GM19463 (cell line): ENCODE measurements at regions not wholly inside any gene's neighbourhood (a gene's known extent, or its start where the extent isn't known, plus 50 kb on each side); places are given as distances from the start of the nearest gene placed in this dataset.
"Not testable (repeated sequence)": the region's sequence is repeated elsewhere in the genome, so short reads cannot be mapped to it uniquely, and the experiment has no call there.

Experiments used
- ATAC-seq: cut with Tn5 transposase; IDR thresholded peaks from one replicate; pipeline ENCODE4 v1.9.1; 2021; ENCODE audit warnings: mild to moderate bottlenecking, moderate library complexity; ENCODE audit not compliant: unreplicated experiment

DNA sequence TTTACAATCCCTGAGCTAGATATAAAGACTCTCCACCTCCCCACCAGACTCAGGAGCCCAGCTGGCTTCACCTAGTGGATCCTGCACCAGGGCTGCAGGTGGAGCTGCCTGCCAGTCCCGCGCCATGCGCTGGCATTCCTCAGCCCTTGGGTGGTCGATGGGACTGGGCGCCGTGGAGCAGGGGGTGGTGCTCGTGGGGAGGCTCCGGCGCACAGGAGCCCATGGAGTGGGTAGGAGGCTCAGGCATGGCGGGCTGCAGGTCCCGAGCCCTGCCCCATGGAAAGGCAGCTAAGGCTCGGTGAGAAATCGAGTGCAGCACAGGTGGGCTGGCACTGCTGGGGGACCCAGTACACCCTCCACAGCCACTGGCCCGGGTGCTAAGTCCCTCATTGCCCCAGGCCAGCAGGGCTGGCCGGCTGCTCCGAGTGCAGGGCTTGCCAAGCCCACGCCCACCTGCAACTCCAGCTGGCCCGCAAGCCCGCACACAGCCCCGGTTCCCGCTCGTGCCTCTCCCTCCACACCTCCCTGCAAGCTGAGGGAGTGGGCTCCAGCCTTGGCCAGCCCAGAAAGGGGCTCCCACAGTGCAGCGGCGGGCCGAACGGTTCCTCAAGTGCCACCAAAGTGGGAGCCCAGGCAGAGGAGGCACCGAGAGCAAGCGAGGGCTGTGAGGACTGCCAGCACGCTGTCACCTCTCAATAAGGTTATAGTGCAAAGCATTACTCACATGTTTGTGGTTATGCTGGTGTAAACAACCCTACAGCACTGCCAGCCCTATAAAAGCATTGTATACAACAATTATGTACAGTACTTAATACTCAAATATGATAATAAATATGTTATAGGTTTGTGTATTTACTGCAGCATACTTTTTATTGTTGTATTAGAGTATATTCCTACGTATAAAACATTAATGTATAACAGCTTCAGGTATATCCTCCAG lies 757.3 kb downstream of the SLC6A15 start:
- not testable (repeated sequence) for ATAC-seq

DNA sequence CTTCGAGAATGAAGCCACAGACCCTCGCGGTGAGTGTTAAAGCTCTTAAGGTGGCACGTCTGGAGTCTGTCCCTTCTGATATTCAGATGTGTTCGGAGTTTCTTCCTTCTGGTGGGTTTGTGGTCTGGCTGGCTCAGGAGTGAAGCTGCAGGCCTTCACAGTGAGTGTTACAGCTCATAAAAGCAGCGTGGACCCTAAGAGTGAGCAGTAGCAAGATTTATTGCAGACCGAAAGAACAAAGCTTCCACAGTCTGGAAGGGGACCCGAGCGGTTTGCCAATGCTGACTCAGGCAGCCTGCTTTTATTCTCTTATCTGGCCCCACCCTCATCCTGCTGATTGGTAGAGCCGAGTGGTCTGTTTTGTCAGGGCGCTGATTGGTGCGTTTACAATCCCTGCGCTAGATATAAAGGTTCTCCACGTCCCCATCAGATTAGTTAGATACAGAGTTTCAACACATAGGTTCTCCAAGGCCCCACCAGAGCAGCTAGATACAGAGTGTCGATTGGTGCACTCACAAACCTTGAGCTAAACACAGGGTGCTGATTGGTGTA lies 758.1 kb downstream of the SLC6A15 start:
- not testable (repeated sequence) for ATAC-seq

DNA sequence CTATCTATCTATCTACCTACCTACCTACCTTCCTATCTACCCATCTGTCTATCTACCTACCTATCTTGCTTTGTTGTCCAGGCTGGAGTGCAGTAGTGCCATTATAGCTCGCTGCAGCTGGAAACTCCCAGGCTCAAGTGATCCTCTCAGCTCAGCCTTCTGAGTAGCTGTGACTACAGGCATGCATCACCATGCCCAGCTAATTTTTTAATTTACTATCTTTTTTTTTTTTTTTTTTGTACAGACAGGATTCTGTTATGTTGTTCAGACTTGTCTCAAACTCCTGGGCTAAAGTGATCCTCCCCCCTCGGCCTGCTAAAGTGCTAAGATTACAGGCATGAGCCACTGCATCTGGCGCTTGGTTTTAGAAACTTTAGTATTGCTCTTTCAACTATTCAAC lies 762.4 kb downstream of the SLC6A15 start:
- ATAC-seq, result no peak

DNA sequence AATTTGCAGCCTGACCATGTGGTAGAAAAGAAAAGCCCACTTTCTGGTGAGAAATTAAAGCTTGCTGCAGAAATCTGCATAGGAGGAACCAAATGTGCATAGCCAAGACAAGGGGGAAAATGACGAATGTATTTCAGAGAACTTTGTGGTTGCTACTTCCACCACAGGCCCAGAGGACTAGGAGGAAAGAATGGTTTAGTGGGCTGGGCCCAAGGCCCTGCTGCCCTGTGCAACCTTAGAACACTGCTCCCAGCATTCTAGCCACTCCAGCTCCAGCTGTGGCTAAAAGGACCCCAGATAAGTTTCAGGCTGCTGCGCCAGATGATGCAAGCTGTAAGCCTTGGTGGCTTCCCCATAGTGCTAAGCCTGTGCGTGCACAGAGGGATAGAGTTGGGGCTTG lies 764.3 kb downstream of the SLC6A15 start:
- ATAC-seq, result no peak

DNA sequence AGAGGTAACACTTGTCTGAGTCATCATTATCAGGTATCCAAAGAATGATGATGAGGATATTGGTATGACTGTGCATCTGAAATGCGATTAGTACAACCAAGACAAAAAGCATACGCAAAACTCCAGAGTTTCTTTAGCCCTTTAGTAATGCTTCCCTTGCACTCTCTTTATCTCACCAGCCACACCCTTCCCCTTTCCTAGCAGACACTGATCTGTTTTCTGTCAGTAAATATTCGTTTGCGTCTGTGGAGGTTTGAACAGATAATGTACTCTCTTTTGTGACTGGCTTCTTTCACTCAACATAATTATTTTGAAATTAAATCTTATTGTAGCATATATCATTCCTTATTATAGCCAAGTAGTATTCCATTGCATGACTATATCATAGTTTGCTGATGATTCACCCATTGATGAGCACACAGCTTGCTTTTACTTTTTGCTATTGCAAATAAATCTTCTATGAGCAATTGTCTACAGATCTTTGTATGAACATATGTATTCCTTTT lies 775.7 kb downstream of the SLC6A15 start:
- no peak for ATAC-seq

DNA sequence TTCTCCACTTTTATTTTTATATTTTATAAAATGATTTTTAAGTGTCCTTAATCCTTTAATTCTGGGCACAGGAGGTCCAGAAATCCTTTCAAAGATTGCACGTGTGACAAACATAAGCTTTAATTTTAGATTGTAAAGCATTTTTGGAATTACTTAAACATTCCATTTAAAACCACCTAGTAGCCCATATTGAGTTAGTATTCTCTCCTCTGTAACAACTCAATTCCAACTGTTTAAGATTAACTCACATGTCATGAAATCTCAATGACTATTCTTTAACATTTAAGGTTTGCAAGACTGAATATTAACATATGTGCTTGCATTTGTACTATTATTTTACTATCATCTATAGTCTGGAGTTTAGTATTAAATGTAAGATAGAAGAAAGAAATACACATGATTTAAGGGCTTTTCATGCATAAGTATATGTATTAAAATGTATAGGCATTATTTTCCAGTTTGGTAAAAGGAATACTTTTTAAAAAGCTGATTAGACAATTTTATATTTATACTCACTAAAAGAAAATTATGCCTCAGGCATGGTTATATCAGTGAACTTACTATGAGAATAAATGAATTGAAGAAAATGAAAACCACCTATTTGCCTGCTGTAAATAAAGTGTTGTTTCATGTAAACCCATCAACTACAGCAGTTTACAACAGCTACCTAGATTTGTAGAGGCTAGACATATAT lies 776.9 kb downstream of the SLC6A15 start:
- no peak for ATAC-seq

DNA sequence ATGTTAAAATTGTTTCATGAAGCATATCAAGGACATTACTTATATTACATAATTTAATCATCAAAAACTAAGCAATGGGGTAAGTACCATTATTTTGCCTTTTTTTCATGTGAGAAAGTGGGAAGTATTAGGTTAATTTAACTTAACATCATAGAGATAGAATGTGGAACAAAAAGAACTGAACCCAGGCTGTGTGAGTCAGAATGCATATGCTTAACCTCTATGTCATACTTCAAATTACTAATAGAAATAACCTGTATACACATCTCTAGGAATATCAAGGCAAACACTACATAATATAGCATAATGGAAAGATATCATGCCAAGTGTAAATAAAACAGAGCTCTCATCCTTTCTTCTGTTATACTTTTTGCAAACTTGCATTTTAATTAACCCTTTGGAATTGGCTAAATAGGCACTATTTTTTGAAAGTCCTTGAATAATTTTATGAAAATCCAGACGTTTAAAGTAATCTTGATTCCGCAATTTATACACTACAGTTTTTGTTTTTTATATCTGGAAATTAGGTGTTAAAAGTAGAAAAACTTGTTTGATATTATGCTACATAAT lies 777.7 kb downstream of the SLC6A15 start:
- no peak for ATAC-seq

DNA sequence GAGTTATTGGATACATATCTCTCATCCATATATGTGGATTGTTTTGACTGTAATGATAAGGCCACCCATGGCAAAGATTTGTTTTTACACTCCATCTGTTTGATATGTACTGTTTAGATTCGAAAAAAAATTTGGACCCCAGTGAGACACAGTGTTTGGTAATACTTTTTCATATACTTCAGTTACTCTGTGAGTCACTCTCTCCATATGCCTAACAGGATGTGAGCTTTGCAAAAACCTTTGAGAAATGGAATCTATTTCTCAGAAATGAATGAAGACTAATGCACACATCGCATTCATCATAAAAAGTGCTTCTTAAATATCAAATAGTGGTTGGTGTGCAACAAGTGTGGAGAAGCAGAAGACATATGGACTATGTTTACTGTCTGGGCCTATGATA lies 781.5 kb downstream of the SLC6A15 start:
- ATAC-seq, result no peak

DNA sequence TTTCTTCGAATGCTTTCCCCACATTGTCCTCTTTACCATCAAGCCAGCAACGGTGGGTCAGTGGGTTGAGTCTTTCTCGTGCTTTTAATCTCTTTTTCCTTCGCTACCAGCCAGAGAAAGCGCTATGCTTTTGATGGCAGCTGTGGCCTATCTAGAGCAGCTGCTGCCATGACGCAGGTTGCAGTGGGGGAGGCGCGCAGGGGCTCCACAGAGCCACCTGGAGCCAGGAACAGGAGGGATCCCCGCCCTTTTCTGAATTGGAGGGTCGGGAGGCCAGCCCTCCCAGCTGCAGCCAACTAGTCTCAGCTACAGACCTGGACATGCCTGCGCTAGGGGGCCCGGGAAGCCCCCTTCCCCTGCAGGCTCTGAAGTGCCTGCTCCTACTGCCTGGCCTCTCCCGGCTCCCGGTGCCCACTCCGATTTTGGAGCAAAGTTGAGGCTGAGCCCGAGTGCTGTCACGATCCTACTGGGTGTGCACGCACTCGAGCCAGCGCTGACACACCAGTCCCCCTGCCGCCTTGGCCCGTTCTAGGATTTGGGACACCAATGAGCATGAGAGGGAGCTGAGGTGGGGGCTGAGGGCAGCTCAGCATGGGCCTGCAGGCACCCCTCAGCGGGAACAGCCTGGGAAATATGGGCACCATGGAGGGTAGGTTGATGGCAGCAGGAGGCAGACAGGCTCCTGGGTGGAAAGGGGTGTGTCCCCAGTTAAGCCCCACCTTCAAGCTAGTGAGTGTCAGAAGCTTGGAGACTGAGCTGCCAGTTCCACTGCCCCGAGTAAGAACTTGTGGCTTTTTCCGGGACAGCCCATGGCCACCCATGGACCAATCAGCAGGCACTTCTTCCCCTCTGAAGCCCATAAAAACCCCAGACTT lies 784.2 kb downstream of the SLC6A15 start:
- no peak for ATAC-seq

DNA sequence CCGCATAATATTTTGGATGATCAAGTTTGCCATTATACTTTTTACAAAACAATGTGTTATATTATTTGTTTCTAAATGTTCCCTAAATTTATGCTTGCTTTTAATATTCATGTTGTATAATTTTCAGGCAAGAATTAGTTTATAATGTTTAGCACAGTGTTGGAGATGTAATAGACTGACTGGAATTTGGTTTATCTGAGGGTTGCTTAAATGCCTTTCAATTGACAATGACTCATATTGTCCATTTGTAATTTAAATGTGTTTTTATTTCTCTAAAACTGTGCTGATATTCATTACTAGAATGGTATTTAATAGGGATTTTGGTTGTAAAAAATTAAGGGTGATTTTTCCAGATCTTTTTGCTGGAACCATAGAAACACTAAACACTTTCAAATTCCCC lies 788.4 kb downstream of the SLC6A15 start:
- ATAC-seq, result no peak

DNA sequence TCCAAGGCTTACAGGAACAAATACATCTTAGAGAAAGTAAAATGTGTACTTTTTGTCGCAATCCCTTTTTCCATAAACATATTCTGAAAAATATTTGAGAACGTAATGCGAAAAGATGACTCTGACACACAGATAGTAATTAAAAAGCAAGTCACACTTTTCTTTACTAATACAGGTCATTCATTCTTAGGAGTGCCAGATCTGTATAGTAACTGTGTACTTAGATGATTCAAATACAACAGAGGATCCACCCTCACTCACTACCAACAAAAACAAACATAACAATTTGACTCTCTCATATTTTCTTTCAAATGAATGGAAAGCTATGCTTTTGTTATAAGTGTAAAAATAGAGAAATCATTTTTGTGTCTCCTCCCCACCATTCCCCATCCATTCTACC lies 795.4 kb downstream of the SLC6A15 start:
- no peak for ATAC-seq

DNA sequence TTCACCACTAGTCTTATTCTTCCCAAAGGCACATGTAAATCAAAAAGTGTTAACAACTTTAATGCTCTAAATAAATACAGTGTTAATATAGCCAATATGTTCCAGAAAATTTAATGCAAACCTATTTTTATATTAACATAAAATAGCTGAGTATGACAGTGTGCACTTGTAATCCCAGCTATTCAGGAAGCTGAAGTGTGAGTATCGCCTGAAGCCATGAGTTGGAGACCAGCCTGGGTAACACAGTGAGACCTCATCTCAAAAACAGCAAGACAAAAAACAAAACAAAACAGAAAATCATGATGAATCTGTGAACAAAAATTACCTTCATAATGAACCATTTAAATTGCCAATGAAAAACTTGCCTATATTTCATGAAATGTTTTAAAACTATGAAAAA lies 798.9 kb downstream of the SLC6A15 start:
- ATAC-seq, result no peak

DNA sequence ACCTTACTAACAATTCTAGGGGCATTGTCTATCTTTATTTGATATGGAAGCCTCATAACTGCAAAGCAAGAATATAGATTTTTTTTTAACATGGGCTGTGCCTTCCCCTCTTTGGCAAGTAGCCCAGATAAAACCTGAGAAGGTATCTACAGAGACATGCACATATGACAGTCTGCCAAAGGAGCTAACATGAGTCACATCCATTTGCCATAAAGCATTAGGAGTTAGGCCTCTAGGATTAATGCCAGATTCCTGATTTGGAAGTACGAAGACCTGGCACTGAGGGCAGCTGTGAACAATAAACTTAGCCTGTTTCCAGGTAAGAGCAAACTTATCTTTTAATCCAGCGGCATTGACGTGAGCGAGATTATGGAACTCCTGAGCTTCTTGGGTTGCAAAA lies 808.7 kb downstream of the SLC6A15 start:
- not testable (repeated sequence) for ATAC-seq

DNA sequence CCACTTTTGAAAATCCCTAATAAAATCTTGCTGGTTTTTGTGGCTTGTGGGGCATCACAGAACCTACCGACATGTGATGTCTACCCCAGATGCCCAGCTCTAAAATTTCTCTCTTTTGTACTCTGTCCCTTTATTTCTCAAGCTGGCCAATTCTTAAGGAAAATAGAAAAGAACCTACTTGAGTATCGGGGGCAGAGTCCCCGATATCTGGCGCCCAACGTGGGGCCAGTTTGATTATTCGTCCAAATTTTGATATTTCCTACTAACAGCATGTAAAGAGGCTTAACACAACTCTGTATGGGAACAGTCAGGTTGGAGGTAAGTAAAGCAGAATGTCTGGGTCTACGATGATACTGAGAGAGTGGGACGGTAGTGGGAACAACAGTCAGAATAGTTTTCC lies 810.6 kb downstream of the SLC6A15 start:
- ATAC-seq, result not testable (repeated sequence)

DNA sequence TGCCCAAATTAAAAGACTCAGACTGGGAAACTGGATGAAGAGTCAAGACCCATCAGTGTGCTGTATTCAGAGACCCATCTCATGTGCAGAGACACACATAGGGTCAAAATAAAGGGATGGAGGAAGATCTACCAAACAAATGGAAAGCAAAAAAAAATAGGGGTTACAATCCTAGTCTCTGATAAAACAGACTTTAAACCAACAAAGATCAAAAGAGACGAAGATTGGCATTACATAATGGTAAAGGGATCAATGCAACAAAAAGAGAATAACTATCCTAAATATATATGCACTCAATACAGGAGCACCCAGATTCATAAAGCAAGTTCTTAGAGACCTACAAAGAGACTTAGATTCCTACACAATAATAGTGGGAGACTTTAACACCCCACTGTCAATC lies 813.0 kb downstream of the SLC6A15 start:
- not testable (repeated sequence) for ATAC-seq

DNA sequence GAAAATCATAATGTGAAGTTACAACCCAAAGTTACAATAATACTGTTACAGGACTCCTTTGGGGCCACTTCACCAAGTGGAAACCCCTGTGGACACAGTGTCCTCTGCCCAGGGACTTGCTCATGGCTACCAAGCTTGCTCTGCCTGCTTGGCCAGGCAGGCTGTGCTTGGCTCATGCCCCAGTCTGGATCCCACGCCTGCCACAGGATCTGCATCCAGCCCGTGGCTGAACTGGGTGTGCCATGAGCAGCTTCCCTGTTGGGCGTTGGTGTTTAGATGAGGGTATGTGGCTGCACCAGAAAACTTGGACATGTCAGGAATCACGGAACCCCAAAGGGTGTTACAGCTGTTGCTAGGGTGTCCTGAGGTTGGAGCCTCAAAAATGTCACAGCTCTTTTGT lies 820.9 kb downstream of the SLC6A15 start:
- ATAC-seq, result no peak

DNA sequence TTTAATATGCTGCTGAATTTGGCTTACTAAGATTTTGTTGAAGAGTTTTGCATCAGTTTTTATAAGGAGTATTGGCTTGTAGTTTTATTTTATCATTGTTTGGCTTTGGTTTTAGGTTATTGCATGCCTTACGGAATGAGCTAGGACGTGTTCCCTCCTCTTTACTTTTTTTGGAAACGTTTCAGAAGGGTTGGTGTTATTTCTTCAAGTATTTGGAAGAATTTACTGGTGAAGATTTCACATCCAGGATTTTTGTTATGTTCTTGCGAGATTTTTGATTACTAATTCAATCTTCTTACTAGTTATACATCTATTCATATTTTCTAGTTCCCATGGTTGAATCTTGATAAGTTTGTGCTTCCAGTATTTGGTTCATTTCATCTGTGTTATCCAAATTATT lies 823.2 kb downstream of the SLC6A15 start:
- no peak for ATAC-seq

DNA sequence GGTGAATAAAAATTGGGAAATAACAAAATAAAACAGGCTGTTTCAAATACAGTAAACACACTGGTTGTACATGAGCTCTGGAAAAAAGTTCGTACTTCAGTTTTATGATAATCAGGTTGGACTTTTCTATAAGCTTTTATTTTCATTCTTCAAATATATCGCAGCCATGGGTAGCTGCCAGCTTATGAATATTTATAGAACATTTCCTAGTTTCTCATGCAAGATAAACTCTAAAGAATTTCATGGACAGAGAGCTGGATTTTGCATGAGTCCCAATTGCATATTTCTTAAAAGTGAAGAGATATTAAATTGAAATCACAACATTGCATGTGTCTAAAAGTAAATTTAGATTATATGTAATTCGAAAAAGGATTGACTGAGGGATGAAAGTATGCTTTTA lies 827.6 kb downstream of the SLC6A15 start:
- no peak for ATAC-seq

DNA sequence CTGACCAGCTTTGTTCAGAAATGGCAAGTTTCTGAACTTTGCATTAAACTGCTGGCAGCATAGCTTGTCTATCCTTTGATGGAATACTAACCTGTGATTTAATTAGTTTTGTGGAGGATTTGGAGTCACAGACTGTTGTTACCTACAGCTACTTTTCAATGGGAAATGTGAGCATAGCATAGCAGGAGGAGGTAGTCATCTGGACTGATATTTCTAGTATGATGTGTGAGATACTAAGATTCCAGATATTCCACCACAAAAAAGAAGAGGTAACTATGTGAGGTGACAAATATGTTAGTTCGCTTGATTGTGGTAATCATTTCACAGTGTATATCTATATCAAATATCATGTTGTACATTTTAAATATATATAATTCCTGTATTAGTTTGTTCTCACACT lies 833.0 kb downstream of the SLC6A15 start:
- ATAC-seq, result no peak

DNA sequence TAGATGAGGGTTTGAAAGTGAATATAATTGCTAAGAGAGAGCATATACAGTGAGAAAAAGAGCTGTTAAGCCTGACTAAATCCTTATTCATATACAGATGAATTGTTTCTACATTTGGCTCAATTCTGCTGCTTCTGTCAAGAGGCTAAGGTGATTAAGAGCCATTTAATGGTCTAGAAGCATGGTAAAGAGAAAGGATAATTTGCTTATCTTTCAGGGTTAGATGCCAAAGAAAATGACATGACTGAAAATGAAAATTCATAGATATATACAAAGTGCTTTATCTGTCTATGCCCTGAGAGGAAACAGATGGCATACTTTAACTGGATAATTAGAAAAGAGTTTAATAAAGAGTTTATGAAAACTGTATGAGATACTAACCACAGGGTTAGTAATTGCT lies 834.9 kb downstream of the SLC6A15 start:
- no peak for ATAC-seq
